GM18951 (cell line): ENCODE measurements at regions not wholly inside any gene's neighbourhood (a gene's known extent, or its start where the extent isn't known, plus 50 kb on each side); places are given as distances from the start of the nearest gene placed in this dataset.
"Not testable (repeated sequence)": the region's sequence is repeated elsewhere in the genome, so short reads cannot be mapped to it uniquely, and the experiment has no call there.

ENCODE experiments used
- POLR2A ChIP-seq: IDR thresholded peaks from 4 replicates; pipeline ENCODE4 v1.6.1; 2011; ENCODE audit warnings: mild to moderate bottlenecking; ENCODE audit not compliant: insufficient read length, insufficient read depth; ENCODE audit errors: extremely low read depth
- in situ Hi-C: fragments of 300-500 bp; cut with MboI; formaldehyde crosslinking; loops from one replicate; pipeline ENCODE4 v1.12.0; 2022; ENCODE audit warnings: low sequenced_read_pairs, mixed read lengths, inconsistent platforms; ENCODE audit not compliant: unreplicated experiment

- in situ Hi-C loops = no loop called here
These were observed 99.6 kb upstream of the GRAMD1B start for GRCh38 chr11:123330471-123330870.

GRCh38 chr11:123330071-123330470, 100.0 kb upstream of the GRAMD1B start:
- in situ Hi-C loops = no loop called here
- no peak for TF ChIP-seq POLR2A

More at GRCh38 chr11:123330471-123330870, 99.6 kb upstream of the GRAMD1B start:
- TF ChIP-seq POLR2A = no peak

DNA sequence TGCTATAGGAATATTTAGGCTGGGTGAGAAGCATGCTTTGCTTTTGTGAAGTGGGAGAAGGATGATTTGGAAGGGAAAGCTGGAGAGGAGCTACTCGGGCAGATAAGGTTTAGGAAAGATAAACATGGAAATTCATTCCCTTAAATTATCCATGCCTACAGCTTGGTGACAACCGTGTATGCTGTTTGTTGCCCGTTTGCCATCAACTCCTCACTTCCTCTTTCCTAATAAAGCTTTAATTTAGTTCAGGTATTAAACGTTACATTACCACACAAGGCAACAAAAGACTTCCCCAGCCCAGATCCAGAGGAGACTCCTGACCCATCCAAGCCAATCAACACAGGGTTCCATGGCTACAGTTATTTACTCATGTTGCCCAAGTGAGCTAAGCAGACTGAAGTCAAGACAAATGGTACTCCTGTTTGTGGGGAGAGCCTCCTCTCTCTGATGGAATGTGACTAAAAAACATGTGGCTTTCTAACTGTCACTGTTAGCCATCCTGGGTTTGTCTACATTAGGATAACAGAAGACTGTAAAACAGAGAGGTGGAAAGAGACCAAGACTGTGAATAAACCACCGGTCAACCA, 101.7 kb upstream of the GRAMD1B start:
- in situ Hi-C loops = no loop called here
- TF ChIP-seq POLR2A = no peak

- in situ Hi-C loops = no loop called here
- no peak for TF ChIP-seq POLR2A
These were observed 104.5 kb upstream of the GRAMD1B start for GRCh38 chr11:123325533-123325932.

GRCh38 chr11:123323568-123323967, 106.5 kb upstream of the GRAMD1B start:
- in situ Hi-C loops = no loop called here
- TF ChIP-seq POLR2A = no peak

DNA sequence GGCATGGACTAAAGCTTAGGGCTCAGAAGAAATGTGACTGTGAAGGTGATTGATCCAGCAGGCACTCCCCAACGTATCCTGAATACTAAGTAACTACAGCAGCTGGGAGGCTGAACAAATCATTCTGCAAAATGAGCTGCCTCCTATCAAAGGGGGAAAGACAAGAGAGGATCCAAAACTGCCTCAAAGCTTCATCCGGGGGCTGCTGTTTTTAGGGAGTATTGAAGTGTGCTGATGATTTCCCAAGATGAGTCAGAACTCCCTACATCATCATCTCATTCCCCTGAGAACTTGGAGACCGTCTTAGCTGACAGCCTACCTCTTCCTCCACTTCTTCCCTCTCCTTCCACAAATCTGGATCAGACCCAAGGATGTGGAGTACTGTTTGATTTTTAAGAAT, 108.4 kb upstream of the GRAMD1B start:
- no peak for TF ChIP-seq POLR2A
- in situ Hi-C loops = no loop called here

GRCh38 chr11:123318623-123319022, 111.4 kb upstream of the GRAMD1B start:
- in situ Hi-C loops = no loop called here
- no peak for TF ChIP-seq POLR2A

GRCh38 chr11:123318132-123318531, 111.9 kb upstream of the GRAMD1B start:
- in situ Hi-C loops = not testable (repeated sequence)

- in situ Hi-C loops = no loop called here
- no peak for TF ChIP-seq POLR2A
These were observed 114.1 kb upstream of the GRAMD1B start for GRCh38 chr11:123316003-123316402.

- in situ Hi-C loops = no loop called here
These were observed 115.1 kb upstream of the GRAMD1B start for GRCh38 chr11:123314972-123315371.

DNA sequence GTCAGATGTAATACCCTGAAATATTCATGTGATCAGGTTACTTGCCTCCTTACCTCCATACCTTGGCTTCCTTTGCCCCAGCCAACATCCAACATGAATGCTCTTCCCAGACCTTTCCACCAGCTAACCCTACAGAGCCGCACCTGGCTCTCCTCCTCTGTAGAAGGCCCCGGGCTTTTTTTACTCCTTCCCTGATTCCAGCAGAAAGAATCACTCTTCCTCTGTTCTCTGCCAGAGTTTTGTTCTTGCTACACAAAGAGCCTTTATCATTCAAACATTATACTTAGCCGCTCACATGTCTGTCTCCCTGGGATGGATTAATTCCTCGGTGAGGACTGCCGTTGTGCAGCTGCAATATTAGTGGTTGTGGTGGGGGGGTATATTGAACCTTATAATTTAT, 116.8 kb upstream of the GRAMD1B start:
- no peak for TF ChIP-seq POLR2A
- in situ Hi-C loops = no loop called here

More at GRCh38 chr11:123314972-123315371, 115.1 kb upstream of the GRAMD1B start:
- no peak for TF ChIP-seq POLR2A

DNA sequence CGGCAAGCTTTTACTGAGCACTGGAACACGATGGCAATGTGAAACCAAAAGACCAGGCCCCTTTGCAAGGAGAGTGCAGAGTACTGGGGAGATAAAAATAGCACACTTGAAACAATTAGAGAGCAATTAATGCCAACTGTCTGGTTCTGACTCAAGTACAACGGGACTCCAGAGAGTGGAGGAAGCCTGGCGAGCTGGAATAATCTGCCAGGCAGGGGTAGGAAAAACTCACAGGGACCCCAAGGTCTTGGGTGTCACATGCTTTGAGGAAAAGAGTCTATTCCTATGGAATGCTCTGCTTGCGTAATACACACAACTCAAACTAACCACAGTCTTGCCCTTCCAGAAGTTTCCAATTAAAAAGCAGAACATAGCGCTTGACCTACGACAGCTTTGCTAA, 113.0 kb upstream of the CLMP start:
- in situ Hi-C loops = no loop called here
- TF ChIP-seq POLR2A = no peak

DNA sequence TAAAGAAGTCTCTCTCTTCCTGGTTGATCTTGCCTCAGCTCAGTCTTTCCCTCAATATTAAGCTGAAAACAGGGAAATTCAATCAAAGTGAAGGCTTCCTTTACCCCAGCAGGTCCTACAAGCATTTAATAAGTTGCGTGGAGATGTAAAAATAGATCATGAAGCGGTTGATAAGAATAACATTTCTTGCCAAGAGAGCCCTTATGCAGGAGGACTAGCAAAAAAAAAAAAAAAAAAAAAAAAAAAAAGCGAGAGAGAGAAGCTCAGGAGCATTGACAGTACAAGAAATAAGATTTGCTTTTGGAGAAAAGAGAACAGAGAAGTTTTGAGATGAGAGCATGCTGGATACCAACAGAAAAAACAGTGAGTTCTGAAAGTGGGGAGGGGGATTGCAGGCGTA, 112.2 kb upstream of the CLMP start:
- in situ Hi-C loops = no loop called here
- TF ChIP-seq POLR2A = no peak

- in situ Hi-C loops = no loop called here
- TF ChIP-seq POLR2A = no peak
These were observed 111.5 kb upstream of the CLMP start for GRCh38 chr11:123306531-123306930.
